GM12892 (cell line): ENCODE measurements at regions not wholly inside any gene's neighbourhood (a gene's known extent, or its start where the extent isn't known, plus 50 kb on each side); places are given as distances from the start of the nearest gene placed in this dataset.

Experiments
- DNase-seq: peaks from one replicate; pipeline ENCODE4 v3.0.0; 2011; ENCODE audit not compliant: insufficient read length
- FAIRE-seq: peaks from 2 replicates; lab custom pipeline; 2011; peaks lifted over from hg19 to GRCh38; lab: Jason Lieb, UNC
- POLR2A ChIP-seq: IDR thresholded peaks from 2 replicates; pipeline ENCODE4 v1.6.1; 2011; ENCODE audit warnings: low read depth, low read length, control low read depth
- POLR2AphosphoS5 ChIP-seq: IDR thresholded peaks from 2 replicates; pipeline ENCODE4 v1.6.1; 2011; ENCODE audit warnings: low read depth, low read length, control low read depth
- TAF1 ChIP-seq: IDR thresholded peaks from 2 replicates; pipeline ENCODE4 v1.6.1; 2011; ENCODE audit warnings: low read depth, mild to moderate bottlenecking, control low read depth, low read length, borderline replicate concordance

DNA sequence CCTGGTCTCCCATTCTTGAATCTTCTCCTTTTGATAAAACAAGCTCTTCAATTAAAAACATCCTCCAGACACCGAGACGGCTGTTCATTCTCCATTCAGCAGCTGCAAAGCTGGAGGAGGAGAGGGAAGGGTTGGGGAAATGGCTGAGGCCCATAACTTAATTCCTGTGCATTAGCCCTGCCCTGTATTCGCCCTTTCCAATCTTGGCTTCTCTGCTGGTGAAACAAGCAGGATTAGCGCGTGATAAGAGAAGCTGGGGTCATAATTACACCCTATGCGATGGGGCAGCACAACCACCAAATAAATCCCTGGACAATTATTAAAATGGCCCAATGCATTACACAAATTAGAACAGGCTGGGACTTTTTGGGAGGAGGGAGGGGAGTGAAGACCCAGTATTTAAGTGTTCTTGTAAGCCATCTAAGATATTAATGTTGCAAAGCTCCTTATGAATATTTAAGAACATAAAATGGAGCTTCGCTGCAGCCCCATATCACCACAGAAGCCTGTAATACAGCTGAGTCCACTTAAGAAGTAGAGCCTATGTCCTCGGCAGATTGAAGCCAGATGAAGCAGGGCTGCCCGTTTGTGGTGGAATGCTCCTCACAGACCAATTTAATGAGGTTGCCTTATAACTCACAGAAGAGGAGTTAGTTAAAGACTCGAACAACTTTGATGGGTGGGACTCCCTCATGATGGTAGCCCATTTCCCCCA is 176.6 kb upstream of the SKOR2 start:
- TF ChIP-seq POLR2AphosphoS5, result no peak
- no peak for TF ChIP-seq TAF1

GRCh38 chr18:47427072-47427471 is 175.6 kb upstream of the SKOR2 start:
- no peak for DNase-seq
- FAIRE-seq, result no peak
- no peak for TF ChIP-seq POLR2A

More for the DNA sequence above, 176.6 kb upstream of the SKOR2 start:
- FAIRE-seq (no peak), DNase-seq (no peak)

GRCh38 chr18:47425365-47425764 is 173.9 kb upstream of the SKOR2 start:
- no peak for DNase-seq
- FAIRE-seq, result no peak

DNA sequence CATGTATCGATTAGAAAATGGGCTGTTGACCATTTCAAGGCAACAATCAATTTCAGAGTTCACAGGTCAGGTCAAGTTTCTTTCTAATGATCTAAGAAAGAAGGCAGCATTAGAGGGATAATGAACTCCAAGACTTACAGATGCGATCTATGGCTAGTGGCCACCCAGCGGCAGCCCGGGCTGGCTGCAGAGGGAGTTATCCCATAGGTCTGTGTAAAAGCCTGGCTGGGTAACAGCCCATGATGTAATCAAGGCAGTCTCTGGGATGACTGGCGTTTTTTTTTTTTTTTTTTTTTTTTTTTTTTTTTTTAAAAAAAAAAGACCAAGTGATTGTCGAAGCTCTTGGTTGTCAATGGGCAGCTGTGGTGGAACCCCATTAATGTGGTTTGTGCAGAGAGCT is 171.1 kb upstream of the SKOR2 start:
- TF ChIP-seq POLR2AphosphoS5 (no peak), POLR2A (no peak), TAF1 (no peak)
- DNase-seq (no peak), FAIRE-seq (no peak)

More at GRCh38 chr18:47425365-47425764, 173.9 kb upstream of the SKOR2 start:
- TF ChIP-seq POLR2AphosphoS5 (no peak), POLR2A (no peak), TAF1 (no peak)

DNA sequence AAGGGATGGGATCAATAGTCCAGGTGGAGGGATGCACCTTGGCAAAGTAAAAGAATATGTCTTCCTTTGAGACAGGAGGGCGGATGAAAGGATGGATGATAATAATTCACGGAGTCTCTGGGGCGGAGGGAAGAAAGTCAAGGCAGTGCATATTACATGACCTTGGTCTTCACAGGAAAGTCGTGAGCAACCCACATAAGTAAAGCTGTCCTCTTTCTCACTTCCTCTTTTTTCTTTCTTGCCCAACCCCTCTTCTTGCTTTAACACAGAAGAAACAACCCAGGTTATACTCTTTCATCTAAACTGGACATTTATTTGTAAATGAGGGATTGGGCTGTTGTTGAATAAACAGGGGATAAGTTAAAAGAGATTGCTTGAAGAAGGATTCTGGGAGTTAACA is 168.7 kb upstream of the SKOR2 start:
- no peak for DNase-seq
- FAIRE-seq, result no peak
- TF ChIP-seq TAF1 (no peak), POLR2A (no peak), POLR2AphosphoS5 (no peak)

GRCh38 chr18:47418746-47419145 is 167.3 kb upstream of the SKOR2 start:
- no peak for FAIRE-seq
- TF ChIP-seq POLR2AphosphoS5, result no peak
- no peak for TF ChIP-seq TAF1
- no peak for TF ChIP-seq POLR2A

DNA sequence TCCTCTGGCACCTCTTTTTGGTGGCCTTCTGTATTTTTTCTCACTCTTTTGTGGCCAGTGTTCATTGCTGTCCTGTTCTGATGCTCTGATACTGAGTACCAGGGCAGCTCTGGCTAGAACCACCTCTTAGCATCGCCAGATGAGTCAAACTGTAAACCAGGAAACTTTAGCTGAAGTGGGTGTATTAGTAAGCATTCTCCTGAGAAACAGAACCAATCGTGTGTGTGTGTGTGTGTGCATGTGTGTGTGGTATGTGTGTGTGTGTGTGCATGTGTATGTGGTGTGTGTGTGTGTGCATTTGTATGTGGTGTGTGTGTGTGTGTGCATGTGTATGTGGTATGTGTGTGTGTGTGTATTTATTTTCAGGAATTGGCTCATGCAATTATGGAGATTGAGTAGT is 166.3 kb upstream of the SKOR2 start:
- DNase-seq (no peak), FAIRE-seq (no peak)
- TF ChIP-seq POLR2A (no peak), POLR2AphosphoS5 (no peak), TAF1 (no peak)

More at GRCh38 chr18:47418746-47419145, 167.3 kb upstream of the SKOR2 start:
- DNase-seq, result no peak

DNA sequence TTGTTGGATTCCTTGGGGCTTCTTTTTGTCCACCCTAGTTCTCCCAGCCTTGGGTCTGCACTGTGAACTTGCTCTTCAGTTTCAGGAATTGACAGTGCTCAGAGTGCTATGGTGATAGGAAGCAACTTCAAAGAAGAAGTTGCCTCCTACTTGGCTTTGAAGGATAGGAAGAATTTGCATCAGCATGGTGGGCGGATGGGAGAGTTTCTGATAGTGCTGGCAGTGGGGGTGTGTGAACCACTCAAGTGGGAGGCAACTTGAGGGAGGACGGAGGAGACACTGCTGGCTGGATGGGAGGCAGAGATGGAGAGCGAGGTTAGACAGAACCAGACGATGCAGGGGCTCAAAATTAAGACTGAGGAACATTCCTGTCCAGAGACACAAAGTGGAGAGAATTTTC is 164.4 kb upstream of the SKOR2 start:
- DNase-seq (no peak), FAIRE-seq (no peak)
- TF ChIP-seq POLR2A (no peak), POLR2AphosphoS5 (no peak), TAF1 (no peak)

DNA sequence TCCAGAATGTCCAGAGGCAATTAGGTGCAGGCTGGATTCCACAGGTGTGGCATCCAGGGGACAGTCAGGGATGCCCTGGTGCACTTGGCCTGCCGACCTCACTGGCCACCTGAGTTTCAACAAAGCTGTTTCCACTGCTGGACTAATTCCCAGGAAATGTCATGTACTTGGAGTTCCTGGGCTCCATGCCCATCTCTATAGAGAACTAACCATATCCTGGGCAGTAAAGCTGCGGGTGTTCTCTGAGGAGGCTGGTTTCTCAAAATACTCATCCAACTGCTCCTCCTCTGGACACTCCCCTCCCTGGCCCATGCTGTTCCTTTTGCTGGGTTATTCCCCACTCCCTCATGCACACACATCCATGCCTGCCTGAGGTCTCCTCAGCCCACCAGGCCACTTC is 161.9 kb upstream of the SKOR2 start:
- TF ChIP-seq POLR2A (no peak), POLR2AphosphoS5 (no peak), TAF1 (no peak)
- FAIRE-seq (no peak), DNase-seq (no peak)

GRCh38 chr18:47412924-47413323 is 161.5 kb upstream of the SKOR2 start:
- DNase-seq (no peak), FAIRE-seq (no peak)
- TF ChIP-seq TAF1, result no peak
- no peak for TF ChIP-seq POLR2AphosphoS5
- TF ChIP-seq POLR2A, result no peak

- no peak for FAIRE-seq
- TF ChIP-seq TAF1, result no peak
- no peak for TF ChIP-seq POLR2AphosphoS5
- no peak for TF ChIP-seq POLR2A
These were observed 159.7 kb upstream of the SKOR2 start for GRCh38 chr18:47411159-47411558.

DNA sequence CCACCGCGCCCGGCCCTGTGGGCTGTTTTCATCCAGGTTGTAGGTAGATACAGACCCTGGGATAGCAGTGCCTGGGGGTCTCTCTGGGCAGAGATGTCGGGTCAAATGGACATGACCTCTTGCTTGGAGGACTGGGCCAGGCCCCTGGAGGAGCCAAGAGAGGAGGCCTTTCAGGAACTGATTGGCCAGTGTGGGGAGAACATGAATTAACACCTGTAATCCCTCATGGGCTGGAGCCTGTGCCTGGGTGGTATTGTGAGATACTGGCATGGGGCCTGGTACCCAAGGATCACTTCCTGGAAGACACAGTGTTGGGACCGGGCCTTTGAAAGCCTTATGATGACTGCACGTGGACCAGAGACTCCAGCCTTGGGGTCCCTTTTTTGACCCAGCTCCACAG is 158.7 kb upstream of the SKOR2 start:
- TF ChIP-seq TAF1, result no peak
- TF ChIP-seq POLR2AphosphoS5, result no peak
- no peak for TF ChIP-seq POLR2A
- no peak for FAIRE-seq
- DNase-seq, result no peak

More at GRCh38 chr18:47411159-47411558, 159.7 kb upstream of the SKOR2 start:
- no peak for DNase-seq

DNA sequence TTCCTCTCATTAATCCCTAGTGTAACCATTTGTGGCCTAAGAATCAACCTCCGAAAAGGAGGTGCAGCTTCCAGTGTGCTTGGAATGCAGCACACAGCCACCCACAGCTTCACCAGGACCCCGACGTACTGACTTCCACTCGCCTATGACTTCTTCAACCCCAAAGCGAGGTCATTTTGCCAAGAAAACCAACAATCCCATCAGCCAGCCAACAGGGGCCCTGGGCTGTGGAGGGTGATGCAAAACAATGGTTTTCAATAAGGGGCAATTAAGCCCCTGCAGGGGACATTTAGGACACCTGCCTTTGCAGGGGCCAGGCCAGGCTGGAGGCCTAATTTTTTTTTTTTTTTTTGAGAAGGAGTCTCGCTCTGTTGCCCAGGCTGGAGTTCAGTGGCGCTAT is 158.1 kb upstream of the SKOR2 start:
- DNase-seq (no peak), FAIRE-seq (no peak)
- TF ChIP-seq TAF1 (no peak), POLR2AphosphoS5 (no peak), POLR2A (no peak)
